Spinal cord (tissue), 9 donors: ENCODE measurements at regions not wholly inside any gene's neighbourhood (a gene's known extent, or its start where the extent isn't known, plus 50 kb on each side); places are given as distances from the start of the nearest gene placed in this dataset.
"Not testable (repeated sequence)": the region's sequence is repeated elsewhere in the genome, so short reads cannot be mapped to it uniquely, and the experiment has no call there.

ENCODE experiments used
- DNase-seq, 6 donors: peaks; one replicate each; pipeline versions ENCODE4 v3.0.0 to v3.0.0-alpha.2; 2013 to 2015; ENCODE audit warnings: low spot score in 6 of 6, low read depth in 4 of 6
- H3K27ac ChIP-seq: one replicate; pipeline ENCODE4 v1.5.1; 2013; ENCODE audit warnings: low read depth, low read length, control low read depth
- H3K27me3 ChIP-seq: one replicate; pipeline ENCODE4 v1.6.1; 2013; ENCODE audit warnings: low read length; ENCODE audit not compliant: control insufficient read depth, insufficient read depth
- H3K36me3 ChIP-seq: one replicate; pipeline ENCODE4 v1.6.1; 2013; ENCODE audit warnings: low read length; ENCODE audit not compliant: control insufficient read depth, insufficient read depth
- H3K4me1 ChIP-seq: one replicate; pipeline ENCODE4 v1.6.1; 2013; ENCODE audit warnings: low read length; ENCODE audit not compliant: control insufficient read depth, insufficient read depth
- H3K4me3 ChIP-seq: one replicate; pipeline ENCODE4 v1.5.1; 2013; ENCODE audit warnings: low read depth, low read length, control low read depth
- H3K9me3 ChIP-seq: one replicate; pipeline ENCODE4 v1.6.1; 2013; ENCODE audit warnings: low read length; ENCODE audit not compliant: control insufficient read depth, insufficient read depth
- WGBS: methylation state at CpG from one replicate; pipeline ENCODE4 v1.1.5; 2013; ENCODE audit warnings: missing lambda C conversion rate; ENCODE audit not compliant: insufficient coverage; 5-methylcytosine and 5-hydroxymethylcytosine counted together
- donor health status: healthy.

GRCh38 chr6:21729431-21729830 lies 135.9 kb downstream of the SOX4 start:
- 100% methylated on average over 1 of the region's 4 CpGs for WGBS
- no peak for DNase-seq
- H3K27ac ChIP-seq, result no peak overlapping the region
- no peaks in the 10 kb centered on the region for H3K36me3 ChIP-seq
- no peak overlapping the region for H3K4me3 ChIP-seq
- H3K27me3 ChIP-seq, result no peaks in the 10 kb centered on the region
- H3K9me3 ChIP-seq, result no peaks in the 10 kb centered on the region
- H3K4me1 ChIP-seq, result peaks cover 5% of the 10 kb centered on the region

GRCh38 chr6:21730533-21730932 lies 137.0 kb downstream of the SOX4 start:
- Histone ChIP-seq H3K9me3 (no peaks in the 10 kb centered on the region), H3K4me1 (peaks cover 5% of the 10 kb centered on the region)
- 96% methylated on average over 10 of the region's 11 CpGs for WGBS

GRCh38 chr6:21731411-21732031 lies 138.0 kb downstream of the SOX4 start:
- Histone ChIP-seq H3K4me3 (no peak overlapping the region), H3K36me3 (no peaks in the 10 kb centered on the region), H3K9me3 (no peaks in the 10 kb centered on the region), H3K4me1 (peaks cover 5% of the 10 kb centered on the region), H3K27me3 (no peaks in the 10 kb centered on the region), H3K27ac (no peak overlapping the region)
- no peak for DNase-seq
- WGBS, result 50% methylated on average over 4 of the region's 5 CpGs

More at GRCh38 chr6:21730533-21730932, 137.0 kb downstream of the SOX4 start:
- no peaks in the 10 kb centered on the region for H3K27me3 ChIP-seq
- H3K27ac ChIP-seq, result no peak overlapping the region
- H3K4me3 ChIP-seq, result no peak overlapping the region
- no peak for DNase-seq
- no peaks in the 10 kb centered on the region for H3K36me3 ChIP-seq

- not testable (repeated sequence) for H3K27ac ChIP-seq, H3K9me3 ChIP-seq, H3K36me3 ChIP-seq, DNase-seq, H3K4me3 ChIP-seq, H3K27me3 ChIP-seq, H3K4me1 ChIP-seq
- WGBS, result 65% methylated on average over 4 of the region's 14 CpGs
Observed at GRCh38 chr6:21732032-21732730, 138.6 kb downstream of the SOX4 start.

- Histone ChIP-seq H3K36me3 (no peaks in the 10 kb centered on the region), H3K27ac (peak overlapping the region; percentile 16), H3K27me3 (no peaks in the 10 kb centered on the region), H3K9me3 (no peaks in the 10 kb centered on the region), H3K4me1 (peaks cover 5% of the 10 kb centered on the region), H3K4me3 (no peak overlapping the region)
- peak in 1 of 6 donors; percentile 75 for DNase-seq
- 0% methylated on average over 1 of the region's 2 CpGs for WGBS
Observed at GRCh38 chr6:21732731-21733130, 139.2 kb downstream of the SOX4 start.

GRCh38 chr6:21733311-21733710 lies 139.8 kb downstream of the SOX4 start:
- DNase-seq, result no peak
- Histone ChIP-seq H3K27ac (peak overlapping the region; percentile 16), H3K27me3 (no peaks in the 10 kb centered on the region), H3K36me3 (no peaks in the 10 kb centered on the region), H3K9me3 (no peaks in the 10 kb centered on the region), H3K4me3 (no peak overlapping the region), H3K4me1 (peaks cover 5% of the 10 kb centered on the region)
- WGBS, result no CpG with 5 or more reads among the region's 1 CpG

GRCh38 chr6:21734204-21734603 lies 140.7 kb downstream of the SOX4 start:
- peak in 1 of 6 donors; percentile 65 for DNase-seq
- H3K27ac ChIP-seq, result no peak overlapping the region
- WGBS, result 71% methylated on average over 1 of the region's 3 CpGs

GRCh38 chr6:21738180-21739094 lies 144.9 kb downstream of the SOX4 start:
- Histone ChIP-seq H3K27me3 (no peaks in the 10 kb centered on the region), H3K4me3 (no peak overlapping the region), H3K27ac (no peak overlapping the region), H3K9me3 (no peaks in the 10 kb centered on the region), H3K36me3 (no peaks in the 10 kb centered on the region), H3K4me1 (no peaks in the 10 kb centered on the region)
- DNase-seq, result no peak
- WGBS, result 63% methylated on average over 1 of the region's 5 CpGs

More at GRCh38 chr6:21734204-21734603, 140.7 kb downstream of the SOX4 start:
- H3K36me3 ChIP-seq, result no peaks in the 10 kb centered on the region
- peaks cover 5% of the 10 kb centered on the region for H3K4me1 ChIP-seq
- H3K27me3 ChIP-seq, result no peaks in the 10 kb centered on the region
- no peaks in the 10 kb centered on the region for H3K9me3 ChIP-seq
- no peak overlapping the region for H3K4me3 ChIP-seq

- no peak overlapping the region for H3K27ac ChIP-seq
- 67% methylated on average over 2 of the region's 2 CpGs for WGBS
- H3K4me1 ChIP-seq, result no peaks in the 10 kb centered on the region
Observed at GRCh38 chr6:21739241-21739640, 145.7 kb downstream of the SOX4 start.

More at GRCh38 chr6:21739241-21739640, 145.7 kb downstream of the SOX4 start:
- Histone ChIP-seq H3K4me3 (no peak overlapping the region), H3K36me3 (no peaks in the 10 kb centered on the region), H3K27me3 (no peaks in the 10 kb centered on the region), H3K9me3 (no peaks in the 10 kb centered on the region)
- DNase-seq, result no peak
